IMR-90 (cell line): ENCODE measurements at regions not wholly inside any gene's neighbourhood (a gene's known extent, or its start where the extent isn't known, plus 50 kb on each side); places are given as distances from the start of the nearest gene placed in this dataset.

Experiments used
- CEBPB ChIP-seq: IDR thresholded peaks from 2 replicates; pipeline ENCODE4 v1.6.1; 2012; ENCODE audit warnings: low read depth, low read length, improper control_type of control experiment
- POLR2A ChIP-seq: IDR thresholded peaks from 2 replicates; pipeline ENCODE4 v1.6.1; 2012; ENCODE audit warnings: mild to moderate bottlenecking, low read depth, low read length
- RCOR1 ChIP-seq: IDR thresholded peaks from 2 replicates; pipeline ENCODE4 v1.6.1; 2012; ENCODE audit warnings: mild to moderate bottlenecking, low read length, improper control_type of control experiment; ENCODE audit not compliant: insufficient replicate concordance
- TF ChIP-seq, protein P1 (sequence below): conservative IDR thresholded peaks from 2 replicates; pipeline ENCODE4 v1.5.1; 2012; ENCODE audit warnings: mild to moderate bottlenecking, low read depth, low read length, improper control_type of control experiment
- TF ChIP-seq, protein P2 (sequence below): fragments of 150-350 bp; IDR thresholded peaks from 2 replicates; pipeline ENCODE4 v1.6.1; 2016; ENCODE audit warnings: low read depth, mild to moderate bottlenecking, low read length, moderate library complexity, borderline replicate concordance

DNA sequence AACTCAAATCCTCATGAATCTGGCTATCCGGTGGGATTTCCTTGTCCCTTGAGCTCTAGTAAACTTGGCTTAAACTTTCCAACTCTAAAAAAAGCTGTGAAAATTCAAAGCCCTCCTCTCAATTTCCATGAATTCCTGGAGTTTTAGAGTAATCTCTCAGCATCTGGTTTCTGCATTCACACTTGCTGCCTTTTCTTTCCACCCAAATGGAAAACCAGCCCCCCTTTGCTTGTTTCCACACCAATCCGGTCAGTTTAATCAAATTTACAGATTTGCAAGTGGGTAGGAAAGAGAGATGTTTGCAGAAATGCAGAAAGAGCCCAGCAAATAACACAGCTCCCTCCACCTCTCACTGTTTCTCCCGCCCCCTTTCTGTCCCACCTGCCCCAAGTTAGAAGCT is 91.1 kb downstream of the ENC1 start:
- TF ChIP-seq, protein P1, sequence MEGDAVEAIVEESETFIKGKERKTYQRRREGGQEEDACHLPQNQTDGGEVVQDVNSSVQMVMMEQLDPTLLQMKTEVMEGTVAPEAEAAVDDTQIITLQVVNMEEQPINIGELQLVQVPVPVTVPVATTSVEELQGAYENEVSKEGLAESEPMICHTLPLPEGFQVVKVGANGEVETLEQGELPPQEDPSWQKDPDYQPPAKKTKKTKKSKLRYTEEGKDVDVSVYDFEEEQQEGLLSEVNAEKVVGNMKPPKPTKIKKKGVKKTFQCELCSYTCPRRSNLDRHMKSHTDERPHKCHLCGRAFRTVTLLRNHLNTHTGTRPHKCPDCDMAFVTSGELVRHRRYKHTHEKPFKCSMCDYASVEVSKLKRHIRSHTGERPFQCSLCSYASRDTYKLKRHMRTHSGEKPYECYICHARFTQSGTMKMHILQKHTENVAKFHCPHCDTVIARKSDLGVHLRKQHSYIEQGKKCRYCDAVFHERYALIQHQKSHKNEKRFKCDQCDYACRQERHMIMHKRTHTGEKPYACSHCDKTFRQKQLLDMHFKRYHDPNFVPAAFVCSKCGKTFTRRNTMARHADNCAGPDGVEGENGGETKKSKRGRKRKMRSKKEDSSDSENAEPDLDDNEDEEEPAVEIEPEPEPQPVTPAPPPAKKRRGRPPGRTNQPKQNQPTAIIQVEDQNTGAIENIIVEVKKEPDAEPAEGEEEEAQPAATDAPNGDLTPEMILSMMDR: no peak
- TF ChIP-seq, protein P2, sequence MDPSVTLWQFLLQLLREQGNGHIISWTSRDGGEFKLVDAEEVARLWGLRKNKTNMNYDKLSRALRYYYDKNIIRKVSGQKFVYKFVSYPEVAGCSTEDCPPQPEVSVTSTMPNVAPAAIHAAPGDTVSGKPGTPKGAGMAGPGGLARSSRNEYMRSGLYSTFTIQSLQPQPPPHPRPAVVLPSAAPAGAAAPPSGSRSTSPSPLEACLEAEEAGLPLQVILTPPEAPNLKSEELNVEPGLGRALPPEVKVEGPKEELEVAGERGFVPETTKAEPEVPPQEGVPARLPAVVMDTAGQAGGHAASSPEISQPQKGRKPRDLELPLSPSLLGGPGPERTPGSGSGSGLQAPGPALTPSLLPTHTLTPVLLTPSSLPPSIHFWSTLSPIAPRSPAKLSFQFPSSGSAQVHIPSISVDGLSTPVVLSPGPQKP: no peak
- no peak for TF ChIP-seq CEBPB
- TF ChIP-seq POLR2A: no peak
- no peak for TF ChIP-seq RCOR1
